ENCODE measurements at regions not wholly inside any gene's neighbourhood (a gene's known extent, or its start where the extent isn't known, plus 50 kb on each side); places are given as distances from the start of the nearest gene placed in this dataset.

GRCh38 chr6:84927551-84927950, 163.2 kb upstream of the TBX18 start:
- Histone ChIP-seq H3K27me3 (no peaks in the 10 kb centered on the region), H3K27ac (no peak overlapping the region), H3K36me3 (no peaks in the 10 kb centered on the region), H3K4me1 (no peaks in the 10 kb centered on the region), H3K9me3 (no peaks in the 10 kb centered on the region), H3K4me3 (no peak overlapping the region)
- no peak for DNase-seq
- intact Hi-C loops (cut with DNase I) = no loop called here
- TF ChIP-seq EP300 (IDR thresholded peaks at IDR 0.05) (no peak), CTCF (IDR thresholded peaks at IDR 0.05) (no peak), POLR2AphosphoS5 (IDR thresholded peaks at IDR 0.05) (no peak), POLR2A (IDR thresholded peaks at IDR 0.05) (no peak)

- no peaks in the 10 kb centered on the region for H3K9me3 ChIP-seq
- no peaks in the 10 kb centered on the region for H3K36me3 ChIP-seq
- intact Hi-C loops (cut with DNase I) = no loop called here
- no peak for DNase-seq
- H3K4me3 ChIP-seq = no peak overlapping the region
- WGBS, 2 donors = 42 to 66% methylated on average over 5 of the region's 5 CpGs
- no peaks in the 10 kb centered on the region for H3K27me3 ChIP-seq
- H3K4me1 ChIP-seq = no peaks in the 10 kb centered on the region
- TF ChIP-seq POLR2A (IDR thresholded peaks at IDR 0.05) (no peak), CTCF (IDR thresholded peaks at IDR 0.05) (no peak), EP300 (IDR thresholded peaks at IDR 0.05) (no peak), POLR2AphosphoS5 (IDR thresholded peaks at IDR 0.05) (no peak)
- no peak overlapping the region for H3K27ac ChIP-seq
Observed at GRCh38 chr6:84926189-84927155, 162.1 kb upstream of the TBX18 start.

- intact Hi-C loops (cut with DNase I) = no loop called here
- 75 to 83% methylated on average over 1 of the region's 1 CpG for WGBS, 2 donors
- Histone ChIP-seq H3K9me3 (no peaks in the 10 kb centered on the region), H3K4me3 (no peak overlapping the region), H3K4me1 (no peaks in the 10 kb centered on the region), H3K36me3 (no peaks in the 10 kb centered on the region), H3K27me3 (no peaks in the 10 kb centered on the region), H3K27ac (no peak overlapping the region)
- DNase-seq = no peak
- TF ChIP-seq EP300 (IDR thresholded peaks at IDR 0.05) = no peak
- TF ChIP-seq POLR2AphosphoS5 (IDR thresholded peaks at IDR 0.05) = no peak
- no peak for TF ChIP-seq CTCF (IDR thresholded peaks at IDR 0.05)
- TF ChIP-seq POLR2A (IDR thresholded peaks at IDR 0.05) = no peak
Observed at GRCh38 chr6:84921891-84922290, 157.5 kb upstream of the TBX18 start.

- no peak overlapping the region for H3K4me3 ChIP-seq
- no peaks in the 10 kb centered on the region for H3K36me3 ChIP-seq
- no peaks in the 10 kb centered on the region for H3K9me3 ChIP-seq
- TF ChIP-seq EP300 (IDR thresholded peaks at IDR 0.05) (no peak), POLR2A (IDR thresholded peaks at IDR 0.05) (no peak), CTCF (IDR thresholded peaks at IDR 0.05) (no peak)
- no peak for DNase-seq
- H3K4me1 ChIP-seq = no peaks in the 10 kb centered on the region
- WGBS, 2 donors = 89 to 94% methylated on average over 1 of the region's 1 CpG
- no peak overlapping the region for H3K27ac ChIP-seq
- no peaks in the 10 kb centered on the region for H3K27me3 ChIP-seq
- intact Hi-C loops (cut with DNase I) = no loop called here
Observed at GRCh38 chr6:84920021-84920420, 155.6 kb upstream of the TBX18 start.

Measured in sigmoid colon (tissue), 6 donors.